Mesothelial cell of epicardium (in vitro differentiated cells): ENCODE measurements at regions not wholly inside any gene's neighbourhood (a gene's known extent, or its start where the extent isn't known, plus 50 kb on each side); places are given as distances from the start of the nearest gene placed in this dataset.

ENCODE experiments used
- DNase-seq, 2 experiments: peaks; one replicate each; pipeline ENCODE4 v3.0.0; 2021; ENCODE audit warnings: low spot score in 2 of 2; ENCODE audit not compliant: unreplicated experiment in 2 of 2
- H3K27ac Mint-ChIP-seq: 2 replicates; pipeline ENCODE4 v1.8.0; 2021; ENCODE audit warnings: mixed read lengths
- H3K27me3 Mint-ChIP-seq: 2 replicates; pipeline ENCODE4 v1.8.0; 2021; ENCODE audit warnings: low read depth, mixed read lengths
- H3K36me3 Mint-ChIP-seq: 2 replicates; pipeline ENCODE4 v1.8.0; 2021; ENCODE audit warnings: mixed read lengths
- H3K4me1 Mint-ChIP-seq: 2 replicates; pipeline ENCODE4 v1.8.0; 2021; ENCODE audit warnings: mixed read lengths
- H3K4me3 Mint-ChIP-seq: 2 replicates; pipeline ENCODE4 v1.8.0; 2021; ENCODE audit warnings: mild to moderate bottlenecking, moderate library complexity, mixed read lengths
- H3K9me3 Mint-ChIP-seq: 2 replicates; pipeline ENCODE4 v1.8.0; 2021; ENCODE audit warnings: mixed read lengths
- CTCF ChIP-seq: fragments of 200-600 bp; sonication (generic); IDR thresholded peaks from one replicate; pipeline ENCODE4 v1.5.0; 2021; ENCODE audit warnings: antibody characterized with exemption; ENCODE audit not compliant: unreplicated experiment

GRCh38 chr19:57053401-57053800, 66.4 kb upstream of the USP29 start:
- no peak for TF ChIP-seq CTCF
- Mint-ChIP-seq H3K4me3 (no peak overlapping the region), H3K36me3 (peaks cover 2% of the 10 kb centered on the region), H3K9me3 (peaks cover 67% of the 10 kb centered on the region), H3K27ac (no peak overlapping the region), H3K4me1 (no peaks in the 10 kb centered on the region), H3K27me3 (no peaks in the 10 kb centered on the region)
- DNase-seq, result no peak

GRCh38 chr19:57055956-57056355, 63.8 kb upstream of the USP29 start:
- no peak overlapping the region for H3K27ac Mint-ChIP-seq
- no peak for DNase-seq
- peaks cover 66% of the 10 kb centered on the region for H3K9me3 Mint-ChIP-seq
- H3K4me3 Mint-ChIP-seq, result no peak overlapping the region
- H3K36me3 Mint-ChIP-seq, result no peaks in the 10 kb centered on the region
- no peaks in the 10 kb centered on the region for H3K4me1 Mint-ChIP-seq
- no peaks in the 10 kb centered on the region for H3K27me3 Mint-ChIP-seq
- no peak for TF ChIP-seq CTCF

GRCh38 chr19:57057036-57057686, 62.6 kb upstream of the USP29 start:
- Mint-ChIP-seq H3K27ac (no peak overlapping the region), H3K27me3 (no peaks in the 10 kb centered on the region), H3K36me3 (peaks cover 2% of the 10 kb centered on the region), H3K9me3 (peaks cover 65% of the 10 kb centered on the region), H3K4me1 (no peaks in the 10 kb centered on the region), H3K4me3 (no peak overlapping the region)
- no peak for TF ChIP-seq CTCF
- DNase-seq, result no peak

GRCh38 chr19:57058871-57059270, 60.9 kb upstream of the USP29 start:
- H3K4me3 Mint-ChIP-seq, result no peak overlapping the region
- no peak overlapping the region for H3K27ac Mint-ChIP-seq
- TF ChIP-seq CTCF, result no peak

GRCh38 chr19:57063070-57063469, 56.7 kb upstream of the USP29 start:
- no peak for TF ChIP-seq CTCF
- peaks cover 52% of the 10 kb centered on the region for H3K9me3 Mint-ChIP-seq
- DNase-seq, result no peak
- H3K4me3 Mint-ChIP-seq, result no peak overlapping the region
- H3K36me3 Mint-ChIP-seq, result peaks cover 6% of the 10 kb centered on the region
- no peaks in the 10 kb centered on the region for H3K27me3 Mint-ChIP-seq
- no peaks in the 10 kb centered on the region for H3K4me1 Mint-ChIP-seq
- H3K27ac Mint-ChIP-seq, result no peak overlapping the region

More at GRCh38 chr19:57058871-57059270, 60.9 kb upstream of the USP29 start:
- no peaks in the 10 kb centered on the region for H3K4me1 Mint-ChIP-seq
- H3K9me3 Mint-ChIP-seq, result peaks cover 67% of the 10 kb centered on the region
- H3K27me3 Mint-ChIP-seq, result no peaks in the 10 kb centered on the region
- H3K36me3 Mint-ChIP-seq, result peaks cover 4% of the 10 kb centered on the region
- DNase-seq, result no peak

- Mint-ChIP-seq H3K27me3 (no peaks in the 10 kb centered on the region), H3K27ac (no peak overlapping the region), H3K4me1 (no peaks in the 10 kb centered on the region), H3K36me3 (peaks cover 6% of the 10 kb centered on the region), H3K4me3 (no peak overlapping the region), H3K9me3 (peaks cover 51% of the 10 kb centered on the region)
- no peak for TF ChIP-seq CTCF
- DNase-seq, result no peak
Observed at GRCh38 chr19:57067440-57067839, 52.3 kb upstream of the USP29 start.
